SK-N-SH treated with all-trans-retinoic acid at 6 μM for 48 hours (cell line): ENCODE measurements at regions not wholly inside any gene's neighbourhood (a gene's known extent, or its start where the extent isn't known, plus 50 kb on each side); places are given as distances from the start of the nearest gene placed in this dataset.

ENCODE experiments used
- ATAC-seq: fragments of 200-7000 bp; cut with Tn5 transposase; 3 replicates; pipeline ENCODE4 v1.9.1; 2020; ENCODE audit warnings: mild to moderate bottlenecking, moderate library complexity
- ARNTL ChIP-seq: fragments of 450-650 bp; formaldehyde crosslinking; IDR thresholded peaks from 2 replicates; pipeline ENCODE4 v1.5.0; 2020; ENCODE audit warnings: low read depth, mild to moderate bottlenecking, moderate library complexity, borderline replicate concordance
- CREB5 ChIP-seq: fragments of 250-450 bp; sonication (Bioruptor Pico); IDR thresholded peaks from 2 replicates; pipeline ENCODE4 v1.5.1; 2020; ENCODE audit warnings: low read depth, mild to moderate bottlenecking, moderate library complexity
- CSDC2 ChIP-seq: fragments of 250-450 bp; sonication (Bioruptor Pico); IDR thresholded peaks from 2 replicates; pipeline ENCODE4 v1.5.0; 2020; ENCODE audit warnings: mild to moderate bottlenecking, moderate library complexity
- ESRRG ChIP-seq: fragments of 250-450 bp; sonication (Bioruptor Pico); IDR thresholded peaks from 2 replicates; pipeline ENCODE4 v1.6.1; 2021; ENCODE audit warnings: mild to moderate bottlenecking
- GLIS3 ChIP-seq: fragments of 250-450 bp; sonication (Bioruptor Pico); IDR thresholded peaks from 2 replicates; pipeline ENCODE4 v1.5.0; 2020; ENCODE audit warnings: mild to moderate bottlenecking, moderate library complexity
- ISL1 ChIP-seq: fragments of 250-450 bp; sonication (Bioruptor Pico); IDR thresholded peaks from 2 replicates; pipeline ENCODE4 v2.1.2; 2022; ENCODE audit warnings: mild to moderate bottlenecking, moderate library complexity
- OSR1 ChIP-seq: fragments of 250-450 bp; sonication (Bioruptor Pico); IDR thresholded peaks from 2 replicates; pipeline ENCODE4 v1.8.0; 2022; ENCODE audit warnings: moderate library complexity, mild to moderate bottlenecking, inconsistent platforms
- POU6F1 ChIP-seq: fragments of 250-450 bp; sonication (Bioruptor Pico); IDR thresholded peaks from 2 replicates; pipeline ENCODE4 v1.8.0; 2021; ENCODE audit warnings: low read depth, mild to moderate bottlenecking, moderate library complexity, borderline replicate concordance
- PPARA ChIP-seq: fragments of 250-450 bp; sonication (Bioruptor Pico); IDR thresholded peaks from 2 replicates; pipeline ENCODE4 v1.5.0; 2020; ENCODE audit warnings: mild to moderate bottlenecking, borderline replicate concordance
- RARB ChIP-seq: fragments of 250-450 bp; sonication (Bioruptor Pico); IDR thresholded peaks from 2 replicates; pipeline ENCODE4 v1.8.0; 2021; ENCODE audit warnings: mild to moderate bottlenecking, moderate library complexity
- SNAI2 ChIP-seq: fragments of 250-450 bp; sonication (Bioruptor Pico); IDR thresholded peaks from 2 replicates; pipeline ENCODE4 v1.5.0; 2020; ENCODE audit warnings: mild to moderate bottlenecking, moderate library complexity
- TOX ChIP-seq: fragments of 250-450 bp; sonication (Bioruptor Pico); IDR thresholded peaks from 2 replicates; pipeline ENCODE4 v1.8.0; 2021; ENCODE audit warnings: mild to moderate bottlenecking, moderate library complexity, borderline replicate concordance
- TSHZ2 ChIP-seq: fragments of 250-450 bp; sonication (Bioruptor Pico); IDR thresholded peaks from 2 replicates; pipeline ENCODE4 v1.5.0; 2020; ENCODE audit warnings: mild to moderate bottlenecking, moderate library complexity
- ZC3H10 ChIP-seq: fragments of 250-450 bp; sonication (Bioruptor Pico); IDR thresholded peaks from 2 replicates; pipeline ENCODE4 v1.5.1; 2021; ENCODE audit warnings: mild to moderate bottlenecking, moderate library complexity
- ZFP30 ChIP-seq: fragments of 450-650 bp; formaldehyde crosslinking; IDR thresholded peaks from 2 replicates; pipeline ENCODE4 v1.5.0; 2022; ENCODE audit warnings: mild to moderate bottlenecking, moderate library complexity
- ZNF565 ChIP-seq: fragments of 450-650 bp; formaldehyde crosslinking; conservative IDR thresholded peaks from 2 replicates; pipeline ENCODE4 v1.5.0; 2020; ENCODE audit warnings: low read depth, mild to moderate bottlenecking, moderate library complexity
- ZNF70 ChIP-seq: fragments of 450-650 bp; formaldehyde crosslinking; IDR thresholded peaks from 2 replicates; pipeline ENCODE4 v1.5.0; 2020; ENCODE audit warnings: mild to moderate bottlenecking, moderate library complexity
- ZNF8 ChIP-seq: fragments of 450-650 bp; formaldehyde crosslinking; IDR thresholded peaks from 2 replicates; pipeline ENCODE4 v1.5.0; 2020; ENCODE audit warnings: mild to moderate bottlenecking, moderate library complexity
- TF ChIP-seq, protein P1 (sequence below): fragments of 250-450 bp; sonication (Bioruptor Pico); IDR thresholded peaks from 2 replicates; pipeline ENCODE4 v1.8.0; 2020; ENCODE audit warnings: mild to moderate bottlenecking, moderate library complexity, borderline replicate concordance
- TF ChIP-seq, protein P2 (sequence below): fragments of 250-450 bp; sonication (Bioruptor Pico); IDR thresholded peaks from 2 replicates; pipeline ENCODE4 v1.5.1; 2021; ENCODE audit warnings: mild to moderate bottlenecking, moderate library complexity

- ATAC-seq: no peak
Measured at GRCh38 chr13:39982745-39983144, 327.3 kb downstream of the COG6 start.

DNA sequence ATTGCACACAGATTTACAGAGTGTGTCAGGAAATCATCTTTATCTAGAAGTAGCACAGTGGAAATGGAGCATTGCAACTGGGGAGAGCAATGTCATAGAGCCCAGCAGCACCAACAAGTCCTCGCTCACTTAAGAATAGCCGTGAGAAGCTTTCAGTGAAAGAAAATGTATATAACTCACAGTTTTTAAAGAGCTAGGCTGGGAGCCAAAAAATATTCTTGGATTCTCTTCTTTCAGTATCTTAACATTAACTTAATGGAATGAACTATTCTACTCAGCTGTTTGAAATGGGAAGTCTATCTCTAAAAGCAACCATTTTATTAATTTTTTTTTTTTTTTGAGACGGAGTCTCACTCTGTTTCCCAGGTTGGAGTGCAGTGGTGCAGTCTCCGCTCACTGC, 329.6 kb downstream of the COG6 start:
- TF ChIP-seq ZNF565 (no peak), OSR1 (CRISPR knock-in tag) (no peak), ZC3H10 (CRISPR knock-in tag) (no peak), SNAI2 (CRISPR knock-in tag) (no peak), PPARA (CRISPR knock-in tag) (no peak), TOX (CRISPR knock-in tag) (no peak), POU6F1 (CRISPR knock-in tag) (no peak), TSHZ2 (CRISPR knock-in tag) (no peak), ZNF8 (CRISPR knock-in tag) (no peak), ZFP30 (CRISPR knock-in tag) (no peak), ARNTL (CRISPR knock-in tag) (no peak)
- TF ChIP-seq, protein P1, sequence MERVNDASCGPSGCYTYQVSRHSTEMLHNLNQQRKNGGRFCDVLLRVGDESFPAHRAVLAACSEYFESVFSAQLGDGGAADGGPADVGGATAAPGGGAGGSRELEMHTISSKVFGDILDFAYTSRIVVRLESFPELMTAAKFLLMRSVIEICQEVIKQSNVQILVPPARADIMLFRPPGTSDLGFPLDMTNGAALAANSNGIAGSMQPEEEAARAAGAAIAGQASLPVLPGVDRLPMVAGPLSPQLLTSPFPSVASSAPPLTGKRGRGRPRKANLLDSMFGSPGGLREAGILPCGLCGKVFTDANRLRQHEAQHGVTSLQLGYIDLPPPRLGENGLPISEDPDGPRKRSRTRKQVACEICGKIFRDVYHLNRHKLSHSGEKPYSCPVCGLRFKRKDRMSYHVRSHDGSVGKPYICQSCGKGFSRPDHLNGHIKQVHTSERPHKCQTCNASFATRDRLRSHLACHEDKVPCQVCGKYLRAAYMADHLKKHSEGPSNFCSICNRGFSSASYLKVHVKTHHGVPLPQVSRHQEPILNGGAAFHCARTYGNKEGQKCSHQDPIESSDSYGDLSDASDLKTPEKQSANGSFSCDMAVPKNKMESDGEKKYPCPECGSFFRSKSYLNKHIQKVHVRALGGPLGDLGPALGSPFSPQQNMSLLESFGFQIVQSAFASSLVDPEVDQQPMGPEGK (CRISPR knock-in tag): no peak
- no peak for ATAC-seq

More at GRCh38 chr13:39982745-39983144, 327.3 kb downstream of the COG6 start:
- TF ChIP-seq ISL1 (CRISPR knock-in tag) (no peak), PPARA (CRISPR knock-in tag) (no peak), ARNTL (CRISPR knock-in tag) (no peak), ZNF565 (no peak), CREB5 (CRISPR knock-in tag) (no peak), OSR1 (CRISPR knock-in tag) (no peak), RARB (CRISPR knock-in tag) (no peak), TSHZ2 (CRISPR knock-in tag) (no peak), ESRRG (CRISPR knock-in tag) (no peak), ZNF70 (CRISPR knock-in tag) (no peak), GLIS3 (CRISPR knock-in tag) (no peak), SNAI2 (CRISPR knock-in tag) (no peak), ZNF8 (CRISPR knock-in tag) (no peak), ZFP30 (CRISPR knock-in tag) (no peak), CSDC2 (CRISPR knock-in tag) (no peak)
- TF ChIP-seq, protein P2, sequence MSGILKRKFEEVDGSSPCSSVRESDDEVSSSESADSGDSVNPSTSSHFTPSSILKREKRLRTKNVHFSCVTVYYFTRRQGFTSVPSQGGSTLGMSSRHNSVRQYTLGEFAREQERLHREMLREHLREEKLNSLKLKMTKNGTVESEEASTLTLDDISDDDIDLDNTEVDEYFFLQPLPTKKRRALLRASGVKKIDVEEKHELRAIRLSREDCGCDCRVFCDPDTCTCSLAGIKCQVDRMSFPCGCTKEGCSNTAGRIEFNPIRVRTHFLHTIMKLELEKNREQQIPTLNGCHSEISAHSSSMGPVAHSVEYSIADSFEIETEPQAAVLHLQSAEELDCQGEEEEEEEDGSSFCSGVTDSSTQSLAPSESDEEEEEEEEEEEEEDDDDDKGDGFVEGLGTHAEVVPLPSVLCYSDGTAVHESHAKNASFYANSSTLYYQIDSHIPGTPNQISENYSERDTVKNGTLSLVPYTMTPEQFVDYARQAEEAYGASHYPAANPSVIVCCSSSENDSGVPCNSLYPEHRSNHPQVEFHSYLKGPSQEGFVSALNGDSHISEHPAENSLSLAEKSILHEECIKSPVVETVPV (CRISPR knock-in tag): no peak
